Epithelial cell of proximal tubule (primary cell): ENCODE measurements at regions not wholly inside any gene's neighbourhood (a gene's known extent, or its start where the extent isn't known, plus 50 kb on each side); places are given as distances from the start of the nearest gene placed in this dataset.

Source experiments
- DNase-seq: peaks from one replicate; pipeline ENCODE4 v3.0.0-alpha.2; 2011; ENCODE audit warnings: low read depth
- H3K4me3 ChIP-seq: 2 replicates; pipeline ENCODE4 v1.5.1; 2011; ENCODE audit warnings: low read depth, mild to moderate bottlenecking, low read length
- TF ChIP-seq, protein P1 (sequence below): conservative IDR thresholded peaks from 2 replicates; pipeline ENCODE4 v1.5.1; 2012; ENCODE audit warnings: low read depth, mild to moderate bottlenecking, low read length

- H3K4me3 ChIP-seq, result no peak overlapping the region
- TF ChIP-seq, protein P1, sequence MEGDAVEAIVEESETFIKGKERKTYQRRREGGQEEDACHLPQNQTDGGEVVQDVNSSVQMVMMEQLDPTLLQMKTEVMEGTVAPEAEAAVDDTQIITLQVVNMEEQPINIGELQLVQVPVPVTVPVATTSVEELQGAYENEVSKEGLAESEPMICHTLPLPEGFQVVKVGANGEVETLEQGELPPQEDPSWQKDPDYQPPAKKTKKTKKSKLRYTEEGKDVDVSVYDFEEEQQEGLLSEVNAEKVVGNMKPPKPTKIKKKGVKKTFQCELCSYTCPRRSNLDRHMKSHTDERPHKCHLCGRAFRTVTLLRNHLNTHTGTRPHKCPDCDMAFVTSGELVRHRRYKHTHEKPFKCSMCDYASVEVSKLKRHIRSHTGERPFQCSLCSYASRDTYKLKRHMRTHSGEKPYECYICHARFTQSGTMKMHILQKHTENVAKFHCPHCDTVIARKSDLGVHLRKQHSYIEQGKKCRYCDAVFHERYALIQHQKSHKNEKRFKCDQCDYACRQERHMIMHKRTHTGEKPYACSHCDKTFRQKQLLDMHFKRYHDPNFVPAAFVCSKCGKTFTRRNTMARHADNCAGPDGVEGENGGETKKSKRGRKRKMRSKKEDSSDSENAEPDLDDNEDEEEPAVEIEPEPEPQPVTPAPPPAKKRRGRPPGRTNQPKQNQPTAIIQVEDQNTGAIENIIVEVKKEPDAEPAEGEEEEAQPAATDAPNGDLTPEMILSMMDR, result no peak
- DNase-seq, result no peak
Measured at GRCh38 chr14:22699801-22700564, 55.8 kb upstream of the OR6J1 start.

DNA sequence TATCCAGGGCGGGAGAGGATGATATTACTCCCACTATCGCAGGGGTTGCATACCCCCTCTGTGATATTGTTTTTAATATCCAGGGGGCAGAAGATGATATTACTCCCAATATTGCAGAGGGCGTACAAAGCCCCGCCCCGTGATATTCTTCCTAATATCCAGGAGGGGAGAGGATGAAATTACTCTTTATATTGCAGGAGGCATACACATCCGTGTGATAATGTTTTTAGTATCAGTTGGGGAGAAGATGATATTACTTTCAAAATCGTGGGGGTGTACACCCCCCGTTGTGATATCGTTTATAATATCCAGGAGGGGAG lies 52.9 kb upstream of the OXA1L start:
- TF ChIP-seq, protein P1, result no peak
- H3K4me3 ChIP-seq, result peak overlapping the region; percentile 24
- no peak for DNase-seq

GRCh38 chr14:22715186-22715812 lies 51.2 kb upstream of the OXA1L start:
- H3K4me3 ChIP-seq, result no peak overlapping the region
- TF ChIP-seq, protein P1, result no peak
- DNase-seq, result no peak

- no peak for DNase-seq
- TF ChIP-seq, protein P1, result no peak
- no peak overlapping the region for H3K4me3 ChIP-seq
Measured at GRCh38 chr14:22715890-22716289, 50.6 kb upstream of the OXA1L start.
